ENCODE measurements at regions not wholly inside any gene's neighbourhood (a gene's known extent, or its start where the extent isn't known, plus 50 kb on each side); places are given as distances from the start of the nearest gene placed in this dataset.

DNA sequence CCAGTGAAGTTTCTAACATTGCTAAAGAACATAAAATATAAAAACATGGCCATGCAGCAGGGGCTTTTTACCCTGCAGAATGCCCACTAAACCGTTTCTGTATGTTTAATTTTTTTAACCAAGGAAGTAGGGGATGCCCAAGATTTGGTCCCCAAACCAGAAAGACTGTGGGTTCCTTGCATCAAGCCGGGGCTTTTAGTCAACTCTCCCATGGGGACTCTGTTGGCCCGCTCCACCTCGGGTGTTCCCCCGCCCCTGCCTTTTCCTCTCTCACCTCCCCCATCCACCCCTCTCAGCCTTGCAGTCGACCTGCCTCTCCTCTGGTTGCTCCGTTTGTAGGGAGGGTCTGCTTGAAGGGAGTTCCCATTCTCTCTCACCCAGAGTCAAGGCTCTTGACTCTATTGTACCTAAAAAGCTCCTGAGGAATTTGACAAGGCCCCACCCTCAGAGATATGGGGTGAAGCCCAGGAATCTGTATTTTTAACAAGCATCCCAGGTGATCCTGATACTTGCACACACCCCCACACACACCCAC is 117.5 kb downstream of the TOMM20 start:
- H3K27ac Mint-ChIP-seq (ENCODE audit: unreplicated experiment), result peak overlapping the region; percentile 88
- H3K4me3 Mint-ChIP-seq (ENCODE audit: unreplicated experiment), result no peak overlapping the region

DNA sequence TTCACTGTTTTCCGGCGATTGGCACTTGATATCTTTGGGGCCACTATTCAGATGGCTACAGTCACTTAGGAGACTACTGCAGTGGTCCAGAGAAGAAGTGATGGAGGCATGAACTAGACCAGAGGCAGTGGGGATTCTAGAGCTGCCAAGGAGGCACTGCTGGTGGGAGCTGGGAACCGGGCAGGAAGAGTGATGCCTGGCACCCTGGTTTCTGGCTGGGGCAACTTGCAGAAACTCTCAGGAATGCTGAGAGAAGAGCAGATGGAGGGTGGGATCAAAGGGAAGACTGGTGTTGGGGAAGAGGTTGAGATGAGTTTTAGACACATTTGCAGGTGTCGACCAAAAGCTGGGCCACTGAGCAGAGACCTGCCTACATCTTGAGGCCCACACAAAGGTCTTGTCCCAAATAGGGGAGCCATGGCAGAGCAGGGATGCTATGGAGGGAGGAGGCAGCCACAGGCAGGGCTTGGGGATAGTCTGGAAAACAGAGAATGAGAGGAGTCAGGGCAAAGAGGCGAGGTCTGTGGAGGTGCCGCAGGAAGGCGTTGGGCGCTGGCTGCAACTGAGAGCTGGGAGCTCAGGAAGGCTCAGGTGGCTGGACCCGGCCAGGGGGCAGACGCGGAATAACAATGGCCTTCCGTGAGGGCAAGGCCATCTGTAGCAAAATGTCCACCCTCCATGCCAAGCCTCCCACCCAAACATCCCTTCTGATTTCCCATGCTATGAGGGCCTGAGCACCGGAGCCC is 118.9 kb downstream of the TOMM20 start:
- no peak overlapping the region for H3K4me3 Mint-ChIP-seq (ENCODE audit: unreplicated experiment)
- DNase-seq, result no peak
- peaks cover 15% of the 10 kb centered on the region for H3K4me1 Mint-ChIP-seq (ENCODE audit: low read depth, unreplicated experiment)
- H3K27ac Mint-ChIP-seq (ENCODE audit: unreplicated experiment), result no peak overlapping the region
- TF ChIP-seq, protein P1, sequence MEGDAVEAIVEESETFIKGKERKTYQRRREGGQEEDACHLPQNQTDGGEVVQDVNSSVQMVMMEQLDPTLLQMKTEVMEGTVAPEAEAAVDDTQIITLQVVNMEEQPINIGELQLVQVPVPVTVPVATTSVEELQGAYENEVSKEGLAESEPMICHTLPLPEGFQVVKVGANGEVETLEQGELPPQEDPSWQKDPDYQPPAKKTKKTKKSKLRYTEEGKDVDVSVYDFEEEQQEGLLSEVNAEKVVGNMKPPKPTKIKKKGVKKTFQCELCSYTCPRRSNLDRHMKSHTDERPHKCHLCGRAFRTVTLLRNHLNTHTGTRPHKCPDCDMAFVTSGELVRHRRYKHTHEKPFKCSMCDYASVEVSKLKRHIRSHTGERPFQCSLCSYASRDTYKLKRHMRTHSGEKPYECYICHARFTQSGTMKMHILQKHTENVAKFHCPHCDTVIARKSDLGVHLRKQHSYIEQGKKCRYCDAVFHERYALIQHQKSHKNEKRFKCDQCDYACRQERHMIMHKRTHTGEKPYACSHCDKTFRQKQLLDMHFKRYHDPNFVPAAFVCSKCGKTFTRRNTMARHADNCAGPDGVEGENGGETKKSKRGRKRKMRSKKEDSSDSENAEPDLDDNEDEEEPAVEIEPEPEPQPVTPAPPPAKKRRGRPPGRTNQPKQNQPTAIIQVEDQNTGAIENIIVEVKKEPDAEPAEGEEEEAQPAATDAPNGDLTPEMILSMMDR (IDR thresholded peaks at IDR 0.05; ENCODE audit: partially characterized antibody, unreplicated experiment), result no peak
- peaks cover 8% of the 10 kb centered on the region for H3K9me3 Mint-ChIP-seq (ENCODE audit: unreplicated experiment)
- H3K27me3 Mint-ChIP-seq (ENCODE audit: unreplicated experiment), result peaks cover 9% of the 10 kb centered on the region
- H3K36me3 Mint-ChIP-seq (ENCODE audit: unreplicated experiment), result peaks cover 5% of the 10 kb centered on the region

More for the DNA sequence above, 117.5 kb downstream of the TOMM20 start:
- TF ChIP-seq, protein P1 (IDR thresholded peaks at IDR 0.05; ENCODE audit: partially characterized antibody, unreplicated experiment), result no peak
- Mint-ChIP-seq H3K27me3 (ENCODE audit: unreplicated experiment) (peaks cover 13% of the 10 kb centered on the region), H3K36me3 (ENCODE audit: unreplicated experiment) (peaks cover 5% of the 10 kb centered on the region), H3K4me1 (ENCODE audit: low read depth, unreplicated experiment) (peaks cover 22% of the 10 kb centered on the region), H3K9me3 (ENCODE audit: unreplicated experiment) (peaks cover 8% of the 10 kb centered on the region)
- DNase-seq, result no peak

DNA sequence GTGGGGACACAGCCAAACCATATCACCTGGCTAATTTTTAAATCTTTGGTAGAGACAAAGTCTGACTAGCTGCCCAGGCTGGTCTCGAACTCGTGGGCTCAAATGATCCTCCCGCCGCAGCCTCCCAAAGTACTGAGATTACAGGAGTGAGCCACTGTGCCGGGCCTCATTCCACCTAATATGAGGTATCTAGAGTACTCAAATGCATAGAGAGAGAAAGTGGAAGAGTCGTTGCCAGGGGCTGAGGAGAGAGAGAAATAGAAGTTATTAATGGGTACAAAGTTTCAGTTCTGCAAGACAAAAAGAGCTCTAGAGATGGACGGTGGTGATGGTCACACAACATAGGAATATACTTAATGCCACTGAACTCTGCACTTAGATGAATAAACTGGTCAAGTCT is 119.6 kb downstream of the TOMM20 start:
- TF ChIP-seq, protein P1 (IDR thresholded peaks at IDR 0.05; ENCODE audit: partially characterized antibody, unreplicated experiment), result no peak
- H3K27ac Mint-ChIP-seq (ENCODE audit: unreplicated experiment), result no peak overlapping the region
- H3K27me3 Mint-ChIP-seq (ENCODE audit: unreplicated experiment), result peaks cover 9% of the 10 kb centered on the region
- peaks cover 11% of the 10 kb centered on the region for H3K4me1 Mint-ChIP-seq (ENCODE audit: low read depth, unreplicated experiment)
- H3K36me3 Mint-ChIP-seq (ENCODE audit: unreplicated experiment), result peaks cover 5% of the 10 kb centered on the region
- H3K9me3 Mint-ChIP-seq (ENCODE audit: unreplicated experiment), result peaks cover 8% of the 10 kb centered on the region
- H3K4me3 Mint-ChIP-seq (ENCODE audit: unreplicated experiment), result no peak overlapping the region
- DNase-seq, result no peak

DNA sequence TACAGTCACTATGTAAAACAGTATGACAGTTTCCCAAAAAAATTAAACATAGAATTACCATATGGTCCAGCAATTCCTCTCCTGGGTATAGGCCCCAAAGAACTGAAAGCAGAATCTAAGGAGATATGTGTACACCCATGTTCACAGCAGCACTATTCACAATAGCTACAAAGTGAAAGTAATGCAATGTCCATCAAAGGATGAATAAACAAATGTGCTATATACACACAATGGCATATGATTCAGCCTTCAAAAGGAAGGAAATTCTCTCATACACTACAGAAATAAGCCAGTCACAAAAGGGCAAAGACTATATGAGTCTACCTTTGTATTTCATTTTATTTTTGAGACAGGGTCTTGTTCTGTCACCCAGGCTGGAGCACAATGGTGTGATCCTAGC is 120.4 kb downstream of the TOMM20 start:
- Mint-ChIP-seq H3K36me3 (ENCODE audit: unreplicated experiment) (peaks cover 5% of the 10 kb centered on the region), H3K9me3 (ENCODE audit: unreplicated experiment) (peaks cover 8% of the 10 kb centered on the region), H3K4me3 (ENCODE audit: unreplicated experiment) (no peak overlapping the region), H3K27me3 (ENCODE audit: unreplicated experiment) (peaks cover 9% of the 10 kb centered on the region), H3K4me1 (ENCODE audit: low read depth, unreplicated experiment) (peaks cover 11% of the 10 kb centered on the region), H3K27ac (ENCODE audit: unreplicated experiment) (no peak overlapping the region)
- no peak for DNase-seq
- TF ChIP-seq, protein P1 (IDR thresholded peaks at IDR 0.05; ENCODE audit: partially characterized antibody, unreplicated experiment), result no peak

DNA sequence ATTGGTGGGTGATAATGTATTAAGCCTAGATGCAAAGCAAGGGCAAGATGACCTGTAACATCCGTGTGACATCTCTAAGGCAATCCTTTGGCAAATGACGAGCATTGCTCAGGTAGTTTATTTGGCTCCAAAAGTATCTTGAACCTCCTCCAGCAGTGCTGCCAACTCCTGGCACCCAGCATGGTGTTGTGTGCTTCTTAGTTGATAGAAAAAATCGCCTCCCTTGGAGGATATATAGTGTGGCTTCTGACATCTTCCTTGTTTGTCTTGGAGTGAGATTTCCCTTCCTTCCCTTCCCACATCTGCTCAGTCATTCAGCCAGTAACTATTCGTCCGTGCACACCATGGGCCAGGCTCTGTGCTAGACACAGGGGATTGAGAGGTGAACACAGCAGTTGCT is 121.8 kb downstream of the TOMM20 start:
- Mint-ChIP-seq H3K36me3 (ENCODE audit: unreplicated experiment) (peaks cover 5% of the 10 kb centered on the region), H3K27ac (ENCODE audit: unreplicated experiment) (peak overlapping the region; percentile 9), H3K27me3 (ENCODE audit: unreplicated experiment) (peaks cover 4% of the 10 kb centered on the region), H3K9me3 (ENCODE audit: unreplicated experiment) (peaks cover 2% of the 10 kb centered on the region), H3K4me1 (ENCODE audit: low read depth, unreplicated experiment) (peaks cover 5% of the 10 kb centered on the region), H3K4me3 (ENCODE audit: unreplicated experiment) (no peak overlapping the region)
- TF ChIP-seq, protein P1 (IDR thresholded peaks at IDR 0.05; ENCODE audit: partially characterized antibody, unreplicated experiment), result no peak
- DNase-seq, result no peak
